ENCODE measurements at regions not wholly inside any gene's neighbourhood (a gene's known extent, or its start where the extent isn't known, plus 50 kb on each side); places are given as distances from the start of the nearest gene placed in this dataset.

DNA sequence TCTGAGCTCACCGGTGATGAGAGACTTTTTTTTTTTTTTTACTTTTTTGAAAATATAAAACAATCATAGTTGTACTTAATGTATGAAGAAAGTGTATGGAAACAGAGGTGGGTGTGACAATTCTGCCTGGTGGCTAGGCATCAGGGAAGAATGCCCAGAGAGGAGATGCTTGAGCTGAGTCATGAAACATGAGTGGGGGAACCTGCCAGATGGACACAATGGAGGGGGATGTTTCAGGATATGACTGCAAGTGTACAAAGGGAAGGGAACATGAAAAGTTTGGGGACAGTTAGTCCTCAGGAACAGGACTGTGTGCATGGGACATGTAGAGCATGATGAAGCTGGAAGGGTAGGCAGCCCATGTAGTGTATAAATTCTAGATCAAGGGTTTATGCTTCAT is 274.2 kb upstream of the E2F7 start:
- TF ChIP-seq, protein P1, sequence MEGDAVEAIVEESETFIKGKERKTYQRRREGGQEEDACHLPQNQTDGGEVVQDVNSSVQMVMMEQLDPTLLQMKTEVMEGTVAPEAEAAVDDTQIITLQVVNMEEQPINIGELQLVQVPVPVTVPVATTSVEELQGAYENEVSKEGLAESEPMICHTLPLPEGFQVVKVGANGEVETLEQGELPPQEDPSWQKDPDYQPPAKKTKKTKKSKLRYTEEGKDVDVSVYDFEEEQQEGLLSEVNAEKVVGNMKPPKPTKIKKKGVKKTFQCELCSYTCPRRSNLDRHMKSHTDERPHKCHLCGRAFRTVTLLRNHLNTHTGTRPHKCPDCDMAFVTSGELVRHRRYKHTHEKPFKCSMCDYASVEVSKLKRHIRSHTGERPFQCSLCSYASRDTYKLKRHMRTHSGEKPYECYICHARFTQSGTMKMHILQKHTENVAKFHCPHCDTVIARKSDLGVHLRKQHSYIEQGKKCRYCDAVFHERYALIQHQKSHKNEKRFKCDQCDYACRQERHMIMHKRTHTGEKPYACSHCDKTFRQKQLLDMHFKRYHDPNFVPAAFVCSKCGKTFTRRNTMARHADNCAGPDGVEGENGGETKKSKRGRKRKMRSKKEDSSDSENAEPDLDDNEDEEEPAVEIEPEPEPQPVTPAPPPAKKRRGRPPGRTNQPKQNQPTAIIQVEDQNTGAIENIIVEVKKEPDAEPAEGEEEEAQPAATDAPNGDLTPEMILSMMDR (conservative IDR thresholded peaks at IDR 0.05): no peak
- TF ChIP-seq ZFX (IDR thresholded peaks at IDR 0.05): no peak
